ENCODE measurements at regions not wholly inside any gene's neighbourhood (a gene's known extent, or its start where the extent isn't known, plus 50 kb on each side); places are given as distances from the start of the nearest gene placed in this dataset.

DNA sequence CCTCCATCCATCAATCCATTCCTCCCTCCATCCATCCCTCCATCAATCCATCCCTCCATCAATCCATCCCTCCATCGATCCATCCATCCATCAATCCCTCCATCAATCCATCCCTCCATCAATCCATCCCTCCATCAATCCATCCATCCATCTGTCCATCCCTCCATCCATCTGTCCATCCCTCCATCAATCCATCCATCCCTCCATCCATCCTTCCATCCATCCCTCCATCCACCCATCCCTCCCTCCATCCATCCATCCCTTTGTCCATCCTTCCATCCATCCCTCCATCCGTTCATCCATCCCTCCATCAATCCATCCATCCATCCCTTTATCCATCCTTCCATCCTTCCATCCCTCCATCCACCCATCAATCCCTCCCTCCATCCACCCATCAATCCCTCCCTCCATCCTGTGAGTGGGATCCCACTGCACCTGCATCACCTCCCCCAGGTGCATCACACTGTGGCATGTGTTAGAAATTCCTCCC, 338.1 kb upstream of the SFSWAP start:
- TF ChIP-seq LEF1 (IDR thresholded peaks at IDR 0.05; ENCODE audit: borderline replicate concordance) = no peak
- TF ChIP-seq HDGF (IDR thresholded peaks at IDR 0.05; ENCODE audit: borderline replicate concordance) = no peak
- TF ChIP-seq FOXM1 (IDR thresholded peaks at IDR 0.05; ENCODE audit: borderline replicate concordance) = no peak
- TF ChIP-seq ELF4 (IDR thresholded peaks at IDR 0.05) = no peak
- no peak for TF ChIP-seq ARNT (IDR thresholded peaks at IDR 0.05)
- TF ChIP-seq TARDBP (IDR thresholded peaks at IDR 0.05) = no peak
- ChIA-PET CTCF (no interaction called here), POLR2A (no interaction called here)
- DNase-seq (ENCODE audit: extremely low spot score) = no peak

DNA sequence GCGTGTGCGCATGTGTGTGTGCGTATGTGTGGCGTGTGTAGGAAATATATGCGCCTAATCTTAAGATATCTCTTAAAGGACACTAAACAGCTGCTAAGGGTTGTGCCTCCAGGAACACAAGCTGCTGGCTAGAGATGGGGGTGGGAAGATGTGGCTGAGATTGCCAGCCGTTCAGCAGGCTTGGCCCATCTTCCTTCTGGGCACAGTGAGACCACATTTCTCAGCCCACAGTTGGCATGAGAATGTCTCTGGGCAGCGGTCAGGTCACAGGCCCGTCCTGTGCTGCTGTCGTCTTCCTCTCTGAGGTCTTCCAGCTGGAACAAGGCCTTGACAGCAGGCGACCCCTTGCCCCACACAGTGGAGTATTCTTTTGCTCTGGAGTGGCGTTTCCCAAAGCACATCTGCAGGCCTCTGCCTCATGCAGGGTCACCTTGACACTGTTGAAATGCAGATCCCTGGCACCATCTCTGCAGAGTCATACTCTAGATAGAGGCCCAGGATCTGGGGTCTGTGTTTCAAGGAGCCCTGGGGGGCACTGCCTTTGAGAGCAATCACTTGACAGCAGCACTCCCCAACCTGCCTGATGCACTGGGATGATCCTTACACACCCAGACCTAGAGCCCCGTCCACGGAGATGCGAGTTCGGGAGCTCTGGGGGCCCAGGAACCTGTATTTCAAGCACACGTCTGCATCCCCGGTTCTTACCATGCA, 335.5 kb upstream of the SFSWAP start:
- CTCF ChIA-PET = no interaction called here

DNA sequence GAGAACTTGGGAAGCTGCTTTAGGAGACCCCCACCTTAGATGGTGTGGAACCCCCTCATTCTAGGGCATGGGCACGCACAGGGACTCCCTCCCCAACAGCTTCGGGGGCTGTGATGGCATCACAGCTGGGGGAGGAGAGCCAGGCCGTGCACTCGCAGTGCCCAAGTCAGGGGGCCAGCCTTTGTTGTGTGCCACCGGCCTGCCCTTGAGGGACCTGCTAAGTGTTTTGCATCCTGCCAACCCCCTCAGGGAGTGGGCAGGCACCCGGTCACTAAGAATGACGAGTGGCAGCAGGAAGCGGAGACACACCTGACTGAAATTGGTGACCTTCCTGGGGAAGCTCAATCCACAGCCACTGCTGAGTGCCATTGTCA, 334.9 kb upstream of the SFSWAP start:
- TF ChIP-seq LEF1 (IDR thresholded peaks at IDR 0.05; ENCODE audit: borderline replicate concordance) = no peak
- TF ChIP-seq BHLHE40 (IDR thresholded peaks at IDR 0.05; ENCODE audit: borderline replicate concordance) = no peak
- TF ChIP-seq ZNF384 (IDR thresholded peaks at IDR 0.05) = no peak
- no peak for TF ChIP-seq SP1 (IDR thresholded peaks at IDR 0.05)
- no peak for TF ChIP-seq FOXA1 (IDR thresholded peaks at IDR 0.05)
- TF ChIP-seq SUZ12 (IDR thresholded peaks at IDR 0.05) = no peak
- TF ChIP-seq FOXM1 (IDR thresholded peaks at IDR 0.05; ENCODE audit: borderline replicate concordance) = no peak
- TF ChIP-seq L3MBTL2 (conservative IDR thresholded peaks at IDR 0.05) = no peak
- no peak for TF ChIP-seq HDGF (IDR thresholded peaks at IDR 0.05; ENCODE audit: borderline replicate concordance)
- no peak for DNase-seq (ENCODE audit: extremely low spot score)
- ChIA-PET POLR2A (interaction anchor here (1.2 kb wide), 1 partner anchor 12 kb away, joined by 3 read pairs; no protein-coding TSS in a partner anchor), CTCF (no interaction called here)

More for the DNA sequence above, 335.5 kb upstream of the SFSWAP start:
- DNase-seq (ENCODE audit: extremely low spot score) = no peak
- TF ChIP-seq L3MBTL2 (conservative IDR thresholded peaks at IDR 0.05) (no peak), FOXA1 (IDR thresholded peaks at IDR 0.05) (no peak), CTBP1 (IDR thresholded peaks at IDR 0.05; ENCODE audit: borderline replicate concordance) (no peak), FOXK2 (IDR thresholded peaks at IDR 0.05) (no peak), NFRKB (IDR thresholded peaks at IDR 0.05) (no peak), FOXM1 (IDR thresholded peaks at IDR 0.05; ENCODE audit: borderline replicate concordance) (no peak), HDGF (IDR thresholded peaks at IDR 0.05; ENCODE audit: borderline replicate concordance) (no peak), SUZ12 (IDR thresholded peaks at IDR 0.05) (no peak), BHLHE40 (IDR thresholded peaks at IDR 0.05; ENCODE audit: borderline replicate concordance) (no peak), TARDBP (IDR thresholded peaks at IDR 0.05) (no peak), ARNT (IDR thresholded peaks at IDR 0.05) (no peak), SP1 (IDR thresholded peaks at IDR 0.05) (no peak), ELF4 (IDR thresholded peaks at IDR 0.05) (no peak), ZNF384 (IDR thresholded peaks at IDR 0.05) (no peak), LEF1 (IDR thresholded peaks at IDR 0.05; ENCODE audit: borderline replicate concordance) (no peak)
- TF ChIP-seq, protein P1, sequence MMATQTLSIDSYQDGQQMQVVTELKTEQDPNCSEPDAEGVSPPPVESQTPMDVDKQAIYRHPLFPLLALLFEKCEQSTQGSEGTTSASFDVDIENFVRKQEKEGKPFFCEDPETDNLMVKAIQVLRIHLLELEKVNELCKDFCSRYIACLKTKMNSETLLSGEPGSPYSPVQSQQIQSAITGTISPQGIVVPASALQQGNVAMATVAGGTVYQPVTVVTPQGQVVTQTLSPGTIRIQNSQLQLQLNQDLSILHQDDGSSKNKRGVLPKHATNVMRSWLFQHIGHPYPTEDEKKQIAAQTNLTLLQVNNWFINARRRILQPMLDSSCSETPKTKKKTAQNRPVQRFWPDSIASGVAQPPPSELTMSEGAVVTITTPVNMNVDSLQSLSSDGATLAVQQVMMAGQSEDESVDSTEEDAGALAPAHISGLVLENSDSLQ (IDR thresholded peaks at IDR 0.05) = no peak
- POLR2A ChIA-PET = interaction anchor here (1.2 kb wide), 1 partner anchor 11 kb away, joined by 3 read pairs; no protein-coding TSS in a partner anchor

DNA sequence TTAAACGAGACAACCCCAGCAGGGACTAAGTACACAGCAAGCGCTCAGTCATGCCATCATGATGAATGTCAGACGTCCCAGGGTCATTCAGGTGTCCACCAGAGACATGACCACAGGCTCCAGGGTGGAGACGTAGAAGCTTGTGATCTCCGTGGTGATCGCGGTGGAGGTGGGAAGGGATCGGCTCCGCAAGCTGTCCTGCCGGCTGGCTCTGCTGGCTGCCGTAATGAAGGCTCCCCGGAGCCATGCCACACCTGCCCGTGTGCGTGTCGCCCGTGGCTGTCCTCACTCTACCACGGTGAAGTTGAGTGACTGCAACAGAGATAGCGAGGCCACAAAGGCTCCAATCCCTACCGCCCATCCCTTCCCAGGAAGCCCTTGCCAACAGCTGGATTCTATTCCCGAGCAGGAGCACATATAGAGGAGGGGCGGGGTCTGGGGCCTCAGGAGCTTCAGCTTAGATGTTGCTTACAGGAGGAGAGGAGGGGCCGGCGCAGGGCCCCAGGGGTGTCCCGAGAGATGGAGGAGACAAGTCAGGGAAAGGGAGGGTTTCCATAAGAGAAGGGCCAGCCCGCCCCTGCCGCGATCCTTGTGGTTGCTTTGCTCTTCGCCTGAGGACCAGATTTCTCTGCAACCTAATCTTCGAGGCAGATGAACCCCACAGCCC, 332.6 kb upstream of the SFSWAP start:
- TF ChIP-seq NFRKB (IDR thresholded peaks at IDR 0.05) (no peak), ELF4 (IDR thresholded peaks at IDR 0.05) (no peak), ARNT (IDR thresholded peaks at IDR 0.05) (no peak), FOXM1 (IDR thresholded peaks at IDR 0.05; ENCODE audit: borderline replicate concordance) (no peak), BHLHE40 (IDR thresholded peaks at IDR 0.05; ENCODE audit: borderline replicate concordance) (no peak), CTBP1 (IDR thresholded peaks at IDR 0.05; ENCODE audit: borderline replicate concordance) (no peak), HDGF (IDR thresholded peaks at IDR 0.05; ENCODE audit: borderline replicate concordance) (no peak), TARDBP (IDR thresholded peaks at IDR 0.05) (no peak), ZNF384 (IDR thresholded peaks at IDR 0.05) (no peak), FOXK2 (IDR thresholded peaks at IDR 0.05) (no peak), FOXA1 (IDR thresholded peaks at IDR 0.05) (no peak), L3MBTL2 (conservative IDR thresholded peaks at IDR 0.05) (no peak), SP1 (IDR thresholded peaks at IDR 0.05) (no peak), SUZ12 (IDR thresholded peaks at IDR 0.05) (no peak)
- TF ChIP-seq, protein P1 (IDR thresholded peaks at IDR 0.05) = no peak
- ChIA-PET CTCF (no interaction called here), POLR2A (no interaction called here)
- DNase-seq (ENCODE audit: extremely low spot score) = no peak

DNA sequence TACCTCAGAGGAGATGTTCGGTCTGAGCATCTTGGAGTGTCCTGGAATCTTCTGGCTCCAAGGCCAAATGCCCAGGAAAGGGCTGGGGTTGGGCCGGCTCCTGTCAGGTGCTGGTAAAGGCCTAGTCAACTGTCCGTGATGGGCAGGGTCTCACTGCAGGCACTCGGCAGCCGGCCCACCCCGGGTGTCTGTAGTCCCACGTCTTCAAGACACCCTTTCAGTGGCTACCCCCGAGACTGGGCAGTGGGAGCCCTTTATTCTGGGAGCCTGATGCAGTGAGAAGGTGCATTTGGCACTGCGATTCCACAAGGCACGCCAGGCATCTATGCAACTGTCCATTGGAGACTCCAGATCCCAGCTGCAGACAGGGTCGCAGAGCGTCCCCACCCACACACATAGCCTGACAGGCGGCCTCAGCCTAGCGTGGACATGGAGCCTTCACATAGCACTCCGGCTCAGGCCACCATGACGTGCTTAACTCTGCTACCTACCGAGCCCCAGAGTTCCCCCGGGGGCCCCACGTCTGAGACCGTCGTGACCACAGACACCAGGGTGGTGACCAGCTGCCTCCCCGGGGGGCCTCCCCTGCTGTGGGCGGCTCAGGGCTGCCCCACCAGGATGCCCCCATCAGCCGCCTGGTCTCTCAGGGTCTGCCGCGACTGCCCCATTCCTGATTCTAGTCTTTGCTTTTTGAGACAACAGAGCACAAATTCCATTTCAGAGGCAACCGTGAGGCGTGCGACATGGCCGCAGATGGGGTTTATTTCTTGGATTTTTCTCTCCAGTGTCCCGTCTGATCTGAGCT, 331.8 kb upstream of the SFSWAP start:
- no peak for DNase-seq (ENCODE audit: extremely low spot score)
- CTCF ChIA-PET = no interaction called here
- POLR2A ChIA-PET = no interaction called here
- TF ChIP-seq CTBP1 (IDR thresholded peaks at IDR 0.05; ENCODE audit: borderline replicate concordance) (no peak), ELF4 (IDR thresholded peaks at IDR 0.05) (no peak), SP1 (IDR thresholded peaks at IDR 0.05) (no peak), NFRKB (IDR thresholded peaks at IDR 0.05) (no peak), ARNT (IDR thresholded peaks at IDR 0.05) (no peak), L3MBTL2 (conservative IDR thresholded peaks at IDR 0.05) (no peak), FOXA1 (IDR thresholded peaks at IDR 0.05) (no peak), ZNF384 (IDR thresholded peaks at IDR 0.05) (no peak), FOXM1 (IDR thresholded peaks at IDR 0.05; ENCODE audit: borderline replicate concordance) (no peak), TARDBP (IDR thresholded peaks at IDR 0.05) (no peak), BHLHE40 (IDR thresholded peaks at IDR 0.05; ENCODE audit: borderline replicate concordance) (no peak), LEF1 (IDR thresholded peaks at IDR 0.05; ENCODE audit: borderline replicate concordance) (no peak), SUZ12 (IDR thresholded peaks at IDR 0.05) (no peak), HDGF (IDR thresholded peaks at IDR 0.05; ENCODE audit: borderline replicate concordance) (no peak), FOXK2 (IDR thresholded peaks at IDR 0.05) (no peak)
- TF ChIP-seq, protein P1 (IDR thresholded peaks at IDR 0.05) = no peak
